OCI-LY3 (cell line): ENCODE measurements at regions not wholly inside any gene's neighbourhood (a gene's known extent, or its start where the extent isn't known, plus 50 kb on each side); places are given as distances from the start of the nearest gene placed in this dataset.

ENCODE experiments used
- CTCF ChIP-seq: fragments of 200-600, 300-600 bp; sonication (generic); IDR thresholded peaks from 2 replicates; pipeline ENCODE4 v1.5.1; 2014; ENCODE audit warnings: antibody characterized with exemption, low read length, low read depth
- EZH2phosphoT487 ChIP-seq: fragments of 200-600 bp; shearing (Covaris generic); IDR thresholded peaks from 2 replicates; pipeline ENCODE4 v1.6.1; 2018; ENCODE audit warnings: antibody characterized with exemption, mixed run types, low read depth

- no peak for TF ChIP-seq CTCF
- no peak for TF ChIP-seq EZH2phosphoT487
Observed at GRCh38 chr17:79533116-79533515, 77.7 kb downstream of the RBFOX3 start.
